Erythroblast (primary cell): ENCODE measurements at regions not wholly inside any gene's neighbourhood (a gene's known extent, or its start where the extent isn't known, plus 50 kb on each side); places are given as distances from the start of the nearest gene placed in this dataset.
"Not testable (repeated sequence)": the region's sequence is repeated elsewhere in the genome, so short reads cannot be mapped to it uniquely, and the experiment has no call there.

Experiments used
- GATA1 ChIP-seq: IDR thresholded peaks from 2 replicates; pipeline ENCODE4 v1.6.1; 2011; ENCODE audit warnings: low read depth, mild to moderate bottlenecking, control low read depth, low read length, moderate library complexity
- POLR2A ChIP-seq: IDR thresholded peaks from 2 replicates; pipeline ENCODE4 v1.6.1; 2011; ENCODE audit warnings: mild to moderate bottlenecking, low read length

DNA sequence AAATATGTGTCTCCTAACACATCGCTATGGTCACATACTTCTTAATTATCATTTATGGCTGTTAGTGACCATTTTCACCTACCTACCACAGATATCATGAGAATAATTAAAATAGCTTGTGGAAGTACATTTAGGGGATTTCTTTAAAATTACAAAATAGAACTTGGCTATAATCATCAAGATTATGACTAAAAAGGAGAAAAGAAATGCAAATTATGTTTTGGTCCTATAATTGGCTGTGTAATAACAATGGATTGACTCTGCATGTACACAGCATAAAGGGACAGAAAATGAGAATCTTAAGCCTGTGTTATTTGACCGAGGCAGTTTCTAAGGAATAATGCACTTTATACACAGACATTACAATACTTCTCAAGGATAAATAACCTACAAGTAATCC lies 197.7 kb upstream of the ZNF322 start:
- TF ChIP-seq POLR2A, GATA1: not testable (repeated sequence)
